ENCODE measurements at regions not wholly inside any gene's neighbourhood (a gene's known extent, or its start where the extent isn't known, plus 50 kb on each side); places are given as distances from the start of the nearest gene placed in this dataset.

GRCh38 chr14:84036840-84037239, 1493.1 kb upstream of the FLRT2 start:
- TF ChIP-seq CTCF (IDR thresholded peaks at IDR 0.05): no peak
- no peak for TF ChIP-seq RARB (CRISPR knock-in tag; IDR thresholded peaks at IDR 0.05)
- TF ChIP-seq RCOR1 (IDR thresholded peaks at IDR 0.05; ENCODE audit: low read depth, low read length): no peak
- TF ChIP-seq JUN (IDR thresholded peaks at IDR 0.05): no peak
- TF ChIP-seq MAX (IDR thresholded peaks at IDR 0.05): no peak
- TF ChIP-seq POLR2A (IDR thresholded peaks at IDR 0.05; ENCODE audit: low read length): no peak
- TF ChIP-seq ZNF302 (CRISPR knock-in tag; IDR thresholded peaks at IDR 0.05): no peak
- TF ChIP-seq HEYL (CRISPR knock-in tag; IDR thresholded peaks at IDR 0.05): no peak
- no peak for TF ChIP-seq BHLHE40 (IDR thresholded peaks at IDR 0.05; ENCODE audit: low read depth, low read length)
- no peak for TF ChIP-seq ZSCAN20 (CRISPR knock-in tag; IDR thresholded peaks at IDR 0.05)
- no peak for TF ChIP-seq SMC3 (IDR thresholded peaks at IDR 0.05)
- no peak for TF ChIP-seq CBX8 (IDR thresholded peaks at IDR 0.05)
